ENCODE measurements at regions not wholly inside any gene's neighbourhood (a gene's known extent, or its start where the extent isn't known, plus 50 kb on each side); places are given as distances from the start of the nearest gene placed in this dataset.

DNA sequence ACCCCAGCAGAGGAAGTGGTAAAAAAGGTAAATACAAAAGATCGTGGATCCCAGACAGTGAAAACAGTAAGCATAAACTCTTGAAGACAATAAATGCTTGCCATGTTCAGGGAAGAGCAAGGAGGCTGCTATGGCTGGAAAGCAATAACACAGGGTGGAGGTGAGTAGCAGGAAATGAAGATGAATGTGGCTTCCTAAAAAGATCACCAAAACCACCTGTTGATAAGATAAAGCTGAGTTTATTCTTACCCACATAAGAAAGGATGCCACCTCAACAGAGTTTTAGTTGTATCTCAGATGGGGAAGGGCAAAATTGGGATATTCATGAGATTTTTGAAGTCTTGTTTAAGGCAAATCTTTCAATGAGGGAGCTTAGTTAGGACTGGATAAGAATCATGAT is 273.3 kb downstream of the MSX2 start:
- Histone ChIP-seq H4K91ac (ENCODE audit: insufficient read depth, low read depth, low read length) (no peak overlapping the region), H3K14ac (replicated peaks; ENCODE audit: low read depth, low read length) (no peak overlapping the region), H2BK120ac (ENCODE audit: low read depth, low read length) (no peak overlapping the region), H3K9me3 (ENCODE audit: control insufficient read depth, insufficient read depth, low read length) (peaks cover 2% of the 10 kb centered on the region), H3K79me1 (ENCODE audit: low read depth in 1 of 2, low read length in 2 of 2) (no peaks in the 10 kb centered on the region), H2BK20ac (ENCODE audit: low read depth, low read length) (no peak overlapping the region), H3K4ac (ENCODE audit: low read depth, low read length) (no peak overlapping the region), H2AK9ac (replicated peaks; ENCODE audit: low read depth, low read length, poor library complexity) (no peak overlapping the region), H3K18ac (ENCODE audit: low read depth, low read length) (no peak overlapping the region), H3K4me2 (ENCODE audit: low read depth, low read length) (no peak overlapping the region), H2BK15ac (ENCODE audit: low read depth, low read length) (no peak overlapping the region), H2AFZ (replicated peaks; ENCODE audit: low read length, poor library complexity) (no peak overlapping the region), H4K8ac (ENCODE audit: low read depth in 2 of 2, low read length in 2 of 2) (no peak overlapping the region), H3K27ac (ENCODE audit: insufficient read depth, low read length) (no peak overlapping the region), H3K27me3 (ENCODE audit: control insufficient read depth, insufficient read depth, low read length) (no peaks in the 10 kb centered on the region), H3K23ac (ENCODE audit: low read depth, low read length) (no peak overlapping the region), H3K9me1 (ENCODE audit: insufficient read depth, low read length) (no peaks in the 10 kb centered on the region), H2BK5ac (ENCODE audit: low read depth, low read length, poor library complexity, severe bottlenecking) (no peak overlapping the region), H2AK5ac (ENCODE audit: low read depth, low read length) (no peak overlapping the region), H4K5ac (ENCODE audit: low read depth, low read length) (no peak overlapping the region), H4K20me1 (ENCODE audit: insufficient read depth, low read length) (no peaks in the 10 kb centered on the region), H3K9ac (ENCODE audit: low read depth, low read length) (no peak overlapping the region), H3K36me3 (ENCODE audit: control insufficient read depth, insufficient read depth, low read length) (no peaks in the 10 kb centered on the region), H3K4me1 (ENCODE audit: control insufficient read depth, insufficient read depth, low read length) (no peaks in the 10 kb centered on the region), H3K4me3 (ENCODE audit: insufficient read depth, low read depth, low read length) (no peak overlapping the region), H3K56ac (ENCODE audit: extremely low read depth, insufficient read depth, low read length) (no peak overlapping the region)
- ChIA-PET POLR2A (ENCODE audit: unreplicated experiment) (no interaction called here), CTCF (no interaction called here)
- ATAC-seq (ENCODE audit: low read depth) (no peak), DNase-seq (no peak)
- BruUV-seq (replicated peaks): no TSS peak
- in situ Hi-C loops (cut with MboI; ENCODE audit: low sequenced_read_pairs) (no loop called here), dilution Hi-C loops (cut with HindIII; ENCODE audit: low sequenced_read_pairs, unreplicated experiment) (no loop called here), intact Hi-C loops (cut with micrococcal nuclease) (no loop called here)
- TF ChIP-seq RFX5 (IDR thresholded peaks at IDR 0.05; ENCODE audit: low read depth, low read length) (no peak), BHLHE40 (IDR thresholded peaks at IDR 0.05; ENCODE audit: low read depth, low read length) (no peak), FOS (IDR thresholded peaks at IDR 0.05; ENCODE audit: low read depth, low read length) (no peak), POLR2A (IDR thresholded peaks at IDR 0.05; ENCODE audit: low read depth, low read length) (no peak), CEBPB (IDR thresholded peaks at IDR 0.05; ENCODE audit: low read depth, low read length) (no peak), RCOR1 (IDR thresholded peaks at IDR 0.05; ENCODE audit: insufficient replicate concordance, low read length) (no peak), MXI1 (IDR thresholded peaks at IDR 0.05; ENCODE audit: borderline replicate concordance, low read depth, low read length) (no peak), MAZ (IDR thresholded peaks at IDR 0.05; ENCODE audit: borderline replicate concordance, low read depth, low read length) (no peak), MAFK (IDR thresholded peaks at IDR 0.05; ENCODE audit: low read depth, low read length) (no peak)
- TF ChIP-seq, protein P1, sequence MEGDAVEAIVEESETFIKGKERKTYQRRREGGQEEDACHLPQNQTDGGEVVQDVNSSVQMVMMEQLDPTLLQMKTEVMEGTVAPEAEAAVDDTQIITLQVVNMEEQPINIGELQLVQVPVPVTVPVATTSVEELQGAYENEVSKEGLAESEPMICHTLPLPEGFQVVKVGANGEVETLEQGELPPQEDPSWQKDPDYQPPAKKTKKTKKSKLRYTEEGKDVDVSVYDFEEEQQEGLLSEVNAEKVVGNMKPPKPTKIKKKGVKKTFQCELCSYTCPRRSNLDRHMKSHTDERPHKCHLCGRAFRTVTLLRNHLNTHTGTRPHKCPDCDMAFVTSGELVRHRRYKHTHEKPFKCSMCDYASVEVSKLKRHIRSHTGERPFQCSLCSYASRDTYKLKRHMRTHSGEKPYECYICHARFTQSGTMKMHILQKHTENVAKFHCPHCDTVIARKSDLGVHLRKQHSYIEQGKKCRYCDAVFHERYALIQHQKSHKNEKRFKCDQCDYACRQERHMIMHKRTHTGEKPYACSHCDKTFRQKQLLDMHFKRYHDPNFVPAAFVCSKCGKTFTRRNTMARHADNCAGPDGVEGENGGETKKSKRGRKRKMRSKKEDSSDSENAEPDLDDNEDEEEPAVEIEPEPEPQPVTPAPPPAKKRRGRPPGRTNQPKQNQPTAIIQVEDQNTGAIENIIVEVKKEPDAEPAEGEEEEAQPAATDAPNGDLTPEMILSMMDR (conservative IDR thresholded peaks at IDR 0.05; ENCODE audit: low read depth, low read length): no peak
- TF ChIP-seq, protein P2, sequence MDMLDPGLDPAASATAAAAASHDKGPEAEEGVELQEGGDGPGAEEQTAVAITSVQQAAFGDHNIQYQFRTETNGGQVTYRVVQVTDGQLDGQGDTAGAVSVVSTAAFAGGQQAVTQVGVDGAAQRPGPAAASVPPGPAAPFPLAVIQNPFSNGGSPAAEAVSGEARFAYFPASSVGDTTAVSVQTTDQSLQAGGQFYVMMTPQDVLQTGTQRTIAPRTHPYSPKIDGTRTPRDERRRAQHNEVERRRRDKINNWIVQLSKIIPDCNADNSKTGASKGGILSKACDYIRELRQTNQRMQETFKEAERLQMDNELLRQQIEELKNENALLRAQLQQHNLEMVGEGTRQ (IDR thresholded peaks at IDR 0.05; ENCODE audit: low read depth, low read length): no peak
- TF ChIP-seq, protein P3, sequence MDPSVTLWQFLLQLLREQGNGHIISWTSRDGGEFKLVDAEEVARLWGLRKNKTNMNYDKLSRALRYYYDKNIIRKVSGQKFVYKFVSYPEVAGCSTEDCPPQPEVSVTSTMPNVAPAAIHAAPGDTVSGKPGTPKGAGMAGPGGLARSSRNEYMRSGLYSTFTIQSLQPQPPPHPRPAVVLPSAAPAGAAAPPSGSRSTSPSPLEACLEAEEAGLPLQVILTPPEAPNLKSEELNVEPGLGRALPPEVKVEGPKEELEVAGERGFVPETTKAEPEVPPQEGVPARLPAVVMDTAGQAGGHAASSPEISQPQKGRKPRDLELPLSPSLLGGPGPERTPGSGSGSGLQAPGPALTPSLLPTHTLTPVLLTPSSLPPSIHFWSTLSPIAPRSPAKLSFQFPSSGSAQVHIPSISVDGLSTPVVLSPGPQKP (IDR thresholded peaks at IDR 0.05; ENCODE audit: borderline replicate concordance, low read depth, low read length): no peak
- no CpG with 5 or more reads among the region's 1 CpG for WGBS, 2 experiments (ENCODE audit: extremely low coverage in 2 of 2, insufficient read length in 1 of 2)
